SK-N-SH (cell line): ENCODE measurements at regions not wholly inside any gene's neighbourhood (a gene's known extent, or its start where the extent isn't known, plus 50 kb on each side); places are given as distances from the start of the nearest gene placed in this dataset.

Experiments
- CTCF ChIA-PET: fragments of 300-600, 350-600 bp; formaldehyde crosslinking; extraction: SDS; loops from one replicate; lab custom pipeline; 2021; lab: Yijun Ruan, JAX
- POLR2A ChIA-PET: fragments of 350-600 bp; sonication (Branson Sonifier 250); formaldehyde crosslinking; extraction: SDS; loops from one replicate; lab custom pipeline; 2020; ENCODE audit warnings: antibody characterized with exemption, inconsistent platforms; lab: Yijun Ruan, JAX
- DNase-seq: peaks from one replicate; pipeline ENCODE4 v3.0.0; 2012
- H2AFZ ChIP-seq: fragments of 200-600 bp; sonication (generic); 2 replicates; pipeline ENCODE4 v1.8.1; 2016; ENCODE audit warnings: antibody characterized with exemption, mild to moderate bottlenecking, low read depth
- H3F3A ChIP-seq: fragments of 200-600 bp; sonication (generic); replicated peaks from 2 replicates; pipeline ENCODE3; 2016; ENCODE audit warnings: antibody characterized with exemption, mild to moderate bottlenecking; ENCODE audit not compliant: insufficient read depth
- H3K27ac ChIP-seq, 2 experiments: fragments of 200-500 bp in 1 of 2; fragments of 200-600 bp in 1 of 2; sonication (Bioruptor generic) in 1 of 2; sonication (generic), shearing (Covaris generic) in 1 of 2; 2 replicates each; pipeline versions ENCODE4 v1.5.1 to v1.6.1; 2014 to 2016; ENCODE audit warnings: low read depth in 2 of 2, inconsistent platforms in 1 of 2, low read length in 1 of 2, mild to moderate bottlenecking in 1 of 2, mixed read lengths in 1 of 2
- H3K27me3 ChIP-seq: fragments of 200-600 bp; sonication (generic), shearing (Covaris generic); 2 replicates; pipeline ENCODE4 v1.6.1; 2016; ENCODE audit warnings: mixed run types; ENCODE audit not compliant: insufficient read depth
- H3K36me3 ChIP-seq, 2 experiments: fragments of 200-500 bp in 1 of 2; fragments of 200-600 bp in 1 of 2; sonication (Bioruptor generic) in 1 of 2; sonication (generic) in 1 of 2; replicated peaks in 1 of 2; 2 replicates each; pipeline versions ENCODE3 to v1.5.1; 2014 to 2016; ENCODE audit warnings: low read length in 1 of 2, mild to moderate bottlenecking in 1 of 2; ENCODE audit not compliant: insufficient read depth in 2 of 2, control insufficient read depth in 1 of 2
- H3K4me1 ChIP-seq, 2 experiments: fragments of 200-500 bp in 1 of 2; fragments of 200-600 bp in 1 of 2; sonication (Bioruptor generic) in 1 of 2; sonication (generic), shearing (Covaris generic) in 1 of 2; 2 replicates each; pipeline versions ENCODE4 v1.5.1 to v1.6.1; 2014 to 2016; ENCODE audit warnings: low read depth in 1 of 2, low read length in 1 of 2, mixed run types in 1 of 2; ENCODE audit not compliant: insufficient read depth in 2 of 2, control insufficient read depth in 1 of 2
- H3K4me2 ChIP-seq: fragments of 200-600 bp; sonication (generic), shearing (Covaris generic); 2 replicates; pipeline ENCODE4 v1.6.1; 2017; ENCODE audit warnings: mixed run types
- H3K4me3 ChIP-seq, 2 experiments: fragments of 200-500 bp in 1 of 2; fragments of 200-600 bp in 1 of 2; sonication (Bioruptor generic) in 1 of 2; sonication (generic), shearing (Covaris generic) in 1 of 2; 2 replicates each; pipeline versions ENCODE4 v1.5.1 to v1.8.1; 2014 to 2016; ENCODE audit warnings: low read depth in 2 of 2, inconsistent platforms in 1 of 2, low read length in 1 of 2, mild to moderate bottlenecking in 1 of 2, mixed read lengths in 1 of 2, moderate library complexity in 1 of 2
- H3K79me2 ChIP-seq: fragments of 200-600 bp; sonication (generic); 2 replicates; pipeline ENCODE4 v1.8.1; 2017; ENCODE audit warnings: mild to moderate bottlenecking; ENCODE audit not compliant: insufficient read depth
- H3K9ac ChIP-seq: fragments of 200-600 bp; sonication (generic); 2 replicates; pipeline ENCODE4 v1.6.1; 2017; ENCODE audit warnings: mixed run types
- H3K9me2 ChIP-seq: fragments of 200-600 bp; sonication (generic); 2 replicates; pipeline ENCODE4 v1.6.1; 2017; ENCODE audit warnings: mixed run types
- H3K9me3 ChIP-seq: fragments of 200-600 bp; sonication (generic); 2 replicates; pipeline ENCODE4 v1.6.1; 2017; ENCODE audit warnings: mixed run types, mild to moderate bottlenecking, moderate library complexity
- H4K20me1 ChIP-seq: fragments of 200-600 bp; sonication (generic); 2 replicates; pipeline ENCODE4 v1.6.1; 2017; ENCODE audit warnings: mild to moderate bottlenecking, mixed run types; ENCODE audit not compliant: insufficient read depth
- CHD2 ChIP-seq: fragments of 150-350 bp; IDR thresholded peaks from 2 replicates; pipeline ENCODE4 v1.6.1; 2018; ENCODE audit warnings: low read length; ENCODE audit not compliant: partially characterized antibody
- ELF1 ChIP-seq: IDR thresholded peaks from 2 replicates; pipeline ENCODE4 v1.4.0; 2012
- EP300 ChIP-seq, 2 experiments: IDR thresholded peaks; 2 replicates each; pipeline versions ENCODE4 v1.4.0 to v1.6.1; 2012; ENCODE audit warnings: borderline replicate concordance in 1 of 2, low read depth in 1 of 2, low read length in 1 of 2
- GABPA ChIP-seq: IDR thresholded peaks from 2 replicates; pipeline ENCODE4 v1.4.0; 2012; ENCODE audit warnings: low read depth, mild to moderate bottlenecking
- MEF2A ChIP-seq: IDR thresholded peaks from 2 replicates; pipeline ENCODE4 v1.4.0; 2012; ENCODE audit warnings: low read depth, borderline replicate concordance
- POLR2AphosphoS5 ChIP-seq: IDR thresholded peaks from 2 replicates; pipeline ENCODE4 v1.6.1; 2012; ENCODE audit warnings: low read depth, low read length
- RAD21 ChIP-seq: IDR thresholded peaks from 2 replicates; pipeline ENCODE4 v1.6.1; 2012; ENCODE audit warnings: mild to moderate bottlenecking, low read length
- RCOR1 ChIP-seq: fragments of 150-350 bp; IDR thresholded peaks from 2 replicates; pipeline ENCODE4 v1.6.1; 2017; ENCODE audit warnings: antibody characterized with exemption, low read length
- RFX5 ChIP-seq: IDR thresholded peaks from 2 replicates; pipeline ENCODE4 v1.6.1; 2012; ENCODE audit warnings: mild to moderate bottlenecking, improper control_type of control experiment, low read length
- SMC3 ChIP-seq: IDR thresholded peaks from 2 replicates; pipeline ENCODE4 v1.6.1; 2012; ENCODE audit warnings: low read depth, low read length, improper control_type of control experiment
- WGBS: methylation state at CpG from one replicate; pipeline ENCODE4 v1.1.6; 2017; ENCODE audit warnings: low lambda C conversion rate; 5-methylcytosine and 5-hydroxymethylcytosine counted together
- TF ChIP-seq, protein P1 (sequence below): fragments of 150-350 bp; IDR thresholded peaks from 2 replicates; pipeline ENCODE4 v1.6.1; 2016; ENCODE audit warnings: mild to moderate bottlenecking, low read depth, low read length
- TF ChIP-seq, protein P2 (sequence below): fragments of 200-600 bp; sonication (generic); IDR thresholded peaks from 2 replicates; pipeline ENCODE4 v1.6.1; 2017; ENCODE audit warnings: antibody characterized with exemption, mild to moderate bottlenecking, moderate library complexity

DNA sequence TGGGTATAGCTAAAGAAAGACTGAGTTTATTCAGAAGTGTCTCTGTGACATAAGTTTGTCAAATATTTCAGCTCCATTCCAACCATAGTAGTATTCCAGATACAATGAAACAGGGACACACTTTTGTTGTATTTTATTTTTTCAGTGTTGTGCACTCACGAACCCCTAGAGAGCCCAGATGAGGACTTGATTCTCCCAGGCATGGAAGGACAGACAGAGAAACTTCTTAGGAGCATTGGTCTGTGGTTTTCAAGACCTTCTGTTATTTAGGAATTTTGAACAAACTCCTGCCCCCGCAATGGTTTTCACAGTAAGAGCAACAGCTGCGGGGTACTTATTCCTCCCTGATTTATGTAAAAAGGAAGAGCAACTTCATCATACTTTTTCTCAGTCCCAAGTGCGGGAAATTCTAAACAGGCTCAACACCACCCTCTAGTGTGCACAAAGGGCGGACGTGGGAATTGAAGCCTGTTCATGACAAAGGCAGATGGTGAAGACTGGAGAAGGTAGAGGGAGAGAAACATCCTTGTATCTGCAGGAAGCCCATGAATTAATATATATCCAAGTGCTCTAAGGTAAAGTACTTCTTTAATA, 147.6 kb downstream of the PAH start:
- POLR2A ChIA-PET = no interaction called here
- 7% methylated on average over 6 of the region's 6 CpGs for WGBS
- no peaks in the 10 kb centered on the region for H4K20me1 ChIP-seq

DNA sequence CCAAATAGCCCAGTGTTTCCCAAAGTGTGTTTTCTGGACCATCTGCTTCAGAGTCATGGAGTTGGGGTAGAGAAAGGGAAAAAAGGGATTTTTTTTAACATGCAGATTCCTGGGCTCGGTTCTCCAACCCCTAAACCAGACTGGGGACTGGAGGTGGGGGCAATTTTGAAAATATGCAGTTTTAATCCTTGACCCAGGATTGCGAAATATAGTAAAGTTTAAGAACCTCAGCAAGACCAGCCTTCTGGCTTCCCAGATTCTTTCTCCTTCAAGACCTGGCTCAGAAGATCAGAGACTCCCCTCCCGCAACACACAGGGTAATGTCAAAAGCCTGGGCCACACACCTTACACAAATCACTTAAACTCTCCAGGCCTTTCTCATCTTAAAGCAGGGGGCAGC, 150.1 kb downstream of the PAH start:
- TF ChIP-seq RCOR1 (no peak), EP300 (IDR thresholded peaks at IDR 0.05; ENCODE audit: borderline replicate concordance in 1 of 2, low read depth in 1 of 2, low read length in 1 of 2) (no peak), CHD2 (no peak), GABPA (no peak), MEF2A (no peak), SMC3 (no peak), RFX5 (no peak), POLR2AphosphoS5 (no peak), ELF1 (no peak)
- TF ChIP-seq, protein P1, sequence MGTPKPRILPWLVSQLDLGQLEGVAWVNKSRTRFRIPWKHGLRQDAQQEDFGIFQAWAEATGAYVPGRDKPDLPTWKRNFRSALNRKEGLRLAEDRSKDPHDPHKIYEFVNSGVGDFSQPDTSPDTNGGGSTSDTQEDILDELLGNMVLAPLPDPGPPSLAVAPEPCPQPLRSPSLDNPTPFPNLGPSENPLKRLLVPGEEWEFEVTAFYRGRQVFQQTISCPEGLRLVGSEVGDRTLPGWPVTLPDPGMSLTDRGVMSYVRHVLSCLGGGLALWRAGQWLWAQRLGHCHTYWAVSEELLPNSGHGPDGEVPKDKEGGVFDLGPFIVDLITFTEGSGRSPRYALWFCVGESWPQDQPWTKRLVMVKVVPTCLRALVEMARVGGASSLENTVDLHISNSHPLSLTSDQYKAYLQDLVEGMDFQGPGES = no peak
- TF ChIP-seq, protein P2, sequence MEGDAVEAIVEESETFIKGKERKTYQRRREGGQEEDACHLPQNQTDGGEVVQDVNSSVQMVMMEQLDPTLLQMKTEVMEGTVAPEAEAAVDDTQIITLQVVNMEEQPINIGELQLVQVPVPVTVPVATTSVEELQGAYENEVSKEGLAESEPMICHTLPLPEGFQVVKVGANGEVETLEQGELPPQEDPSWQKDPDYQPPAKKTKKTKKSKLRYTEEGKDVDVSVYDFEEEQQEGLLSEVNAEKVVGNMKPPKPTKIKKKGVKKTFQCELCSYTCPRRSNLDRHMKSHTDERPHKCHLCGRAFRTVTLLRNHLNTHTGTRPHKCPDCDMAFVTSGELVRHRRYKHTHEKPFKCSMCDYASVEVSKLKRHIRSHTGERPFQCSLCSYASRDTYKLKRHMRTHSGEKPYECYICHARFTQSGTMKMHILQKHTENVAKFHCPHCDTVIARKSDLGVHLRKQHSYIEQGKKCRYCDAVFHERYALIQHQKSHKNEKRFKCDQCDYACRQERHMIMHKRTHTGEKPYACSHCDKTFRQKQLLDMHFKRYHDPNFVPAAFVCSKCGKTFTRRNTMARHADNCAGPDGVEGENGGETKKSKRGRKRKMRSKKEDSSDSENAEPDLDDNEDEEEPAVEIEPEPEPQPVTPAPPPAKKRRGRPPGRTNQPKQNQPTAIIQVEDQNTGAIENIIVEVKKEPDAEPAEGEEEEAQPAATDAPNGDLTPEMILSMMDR = no peak
- Histone ChIP-seq H2AFZ (no peak overlapping the region), H3K4me1 (peaks cover 0 to 9% of the 10 kb centered on the region in 2 experiments; a peak in 1 of 4 replicates), H3K27me3 (no peaks in the 10 kb centered on the region), H3K9ac (no peak overlapping the region), H3K79me2 (no peaks in the 10 kb centered on the region), H3K27ac (no peak overlapping the region), H3K36me3 (no peaks in the 10 kb centered on the region), H3K9me2 (no peaks in the 10 kb centered on the region), H3K4me3 (no peak overlapping the region), H3K9me3 (no peaks in the 10 kb centered on the region), H3F3A (no peaks in the 10 kb centered on the region), H3K4me2 (no peak overlapping the region), H4K20me1 (no peaks in the 10 kb centered on the region)
- WGBS = 69% methylated on average over 3 of the region's 3 CpGs
- CTCF ChIA-PET = interaction anchor here (2.6 kb wide), 1 partner anchor 10 kb away, joined by 9 read pairs; no protein-coding TSS in a partner anchor
- POLR2A ChIA-PET = no interaction called here
- no peak for DNase-seq

More for the DNA sequence above, 147.6 kb downstream of the PAH start:
- H3K9me3 ChIP-seq = no peaks in the 10 kb centered on the region
- H3K9ac ChIP-seq = no peak overlapping the region
- DNase-seq = peak; percentile 25
- CTCF ChIA-PET = interaction anchor here (0.6 to 2.6 kb wide), 8 partner anchors 8 to 833 kb away, joined by 3 to 9 read pairs (median 4); no protein-coding TSS in a partner anchor
- no peaks in the 10 kb centered on the region for H3K9me2 ChIP-seq
- H3K79me2 ChIP-seq = no peaks in the 10 kb centered on the region
- no peaks in the 10 kb centered on the region for H3K27me3 ChIP-seq
- H3K4me2 ChIP-seq = no peak overlapping the region
- H3K36me3 ChIP-seq = no peaks in the 10 kb centered on the region
- TF ChIP-seq MEF2A (no peak), SMC3 (peak; percentile 64), RAD21 (peak; percentile 73)
- TF ChIP-seq, protein P2 = peak; percentile 83
- no peak overlapping the region for H3K4me3 ChIP-seq
- no peak overlapping the region; the same call in 1 of the 2 replicates for H2AFZ ChIP-seq
- H3K27ac ChIP-seq = no peak overlapping the region
- peaks cover 0 to 9% of the 10 kb centered on the region in 2 experiments; a peak in 1 of 4 replicates for H3K4me1 ChIP-seq
- no peaks in the 10 kb centered on the region for H3F3A ChIP-seq
